Muscle of leg (tissue), 3 donors: ENCODE measurements at regions not wholly inside any gene's neighbourhood (a gene's known extent, or its start where the extent isn't known, plus 50 kb on each side); places are given as distances from the start of the nearest gene placed in this dataset.
"Not testable (repeated sequence)": the region's sequence is repeated elsewhere in the genome, so short reads cannot be mapped to it uniquely, and the experiment has no call there.

Source experiments
- DNase-seq: peaks from one replicate; pipeline ENCODE4 v3.0.0; 2013
- H3K27ac ChIP-seq: one replicate; pipeline ENCODE4 v1.5.1; 2013; ENCODE audit warnings: mild to moderate bottlenecking, low read length, control low read depth
- H3K27me3 ChIP-seq: one replicate; pipeline ENCODE4 v1.6.1; 2013; ENCODE audit warnings: low read length; ENCODE audit not compliant: control insufficient read depth, insufficient read depth
- H3K36me3 ChIP-seq: one replicate; pipeline ENCODE4 v1.6.1; 2013; ENCODE audit warnings: low read length; ENCODE audit not compliant: control insufficient read depth, insufficient read depth
- H3K4me1 ChIP-seq: one replicate; pipeline ENCODE4 v1.6.1; 2013; ENCODE audit warnings: low read length; ENCODE audit not compliant: control insufficient read depth, insufficient read depth
- H3K4me3 ChIP-seq: one replicate; pipeline ENCODE4 v1.5.1; 2013; ENCODE audit warnings: low read length, control low read depth
- H3K9me3 ChIP-seq: replicated peaks from 2 replicates; pipeline ENCODE4 v1.6.1; 2013; ENCODE audit warnings: low read depth, low read length; ENCODE audit not compliant: control insufficient read depth
- WGBS: methylation state at CpG from one replicate; pipeline ENCODE4 v1.1.5; 2013; ENCODE audit warnings: missing lambda C conversion rate; ENCODE audit not compliant: insufficient coverage; 5-methylcytosine and 5-hydroxymethylcytosine counted together

GRCh38 chr15:96491700-96492644, 161.5 kb downstream of the NR2F2 start:
- H3K4me1 ChIP-seq, H3K36me3 ChIP-seq, H3K27ac ChIP-seq, DNase-seq, H3K9me3 ChIP-seq, H3K4me3 ChIP-seq, H3K27me3 ChIP-seq: not testable (repeated sequence)
- 90% methylated on average over 46 of the region's 58 CpGs for WGBS

GRCh38 chr15:96494505-96494904, 164.0 kb downstream of the NR2F2 start:
- Histone ChIP-seq H3K9me3 (no peaks in the 10 kb centered on the region), H3K4me1 (no peaks in the 10 kb centered on the region), H3K27ac (no peak overlapping the region), H3K4me3 (no peak overlapping the region), H3K36me3 (no peaks in the 10 kb centered on the region), H3K27me3 (no peaks in the 10 kb centered on the region)
- no peak for DNase-seq
- WGBS: 93% methylated on average over 3 of the region's 7 CpGs

- no peak for DNase-seq
- Histone ChIP-seq H3K27ac (no peak overlapping the region), H3K27me3 (no peaks in the 10 kb centered on the region), H3K9me3 (no peaks in the 10 kb centered on the region), H3K36me3 (no peaks in the 10 kb centered on the region), H3K4me3 (no peak overlapping the region), H3K4me1 (no peaks in the 10 kb centered on the region)
- 80% methylated on average over 3 of the region's 5 CpGs for WGBS
These were observed 164.9 kb downstream of the NR2F2 start for GRCh38 chr15:96495386-96495785.

GRCh38 chr15:96497951-96498350, 167.5 kb downstream of the NR2F2 start:
- no peaks in the 10 kb centered on the region for H3K9me3 ChIP-seq
- no peak overlapping the region for H3K27ac ChIP-seq
- no peak overlapping the region for H3K4me3 ChIP-seq
- no peak for DNase-seq
- 100% methylated on average over 4 of the region's 7 CpGs for WGBS
- no peaks in the 10 kb centered on the region for H3K36me3 ChIP-seq
- H3K27me3 ChIP-seq: no peaks in the 10 kb centered on the region
- H3K4me1 ChIP-seq: no peaks in the 10 kb centered on the region

- H3K27ac ChIP-seq: no peak overlapping the region
- H3K27me3 ChIP-seq: no peaks in the 10 kb centered on the region
- WGBS: 39% methylated on average over 4 of the region's 5 CpGs
- H3K4me1 ChIP-seq: no peaks in the 10 kb centered on the region
- H3K4me3 ChIP-seq: no peak overlapping the region
- DNase-seq: no peak
- no peaks in the 10 kb centered on the region for H3K9me3 ChIP-seq
- H3K36me3 ChIP-seq: no peaks in the 10 kb centered on the region
These were observed 170.0 kb downstream of the NR2F2 start for GRCh38 chr15:96500508-96500907.

GRCh38 chr15:96501362-96501761, 170.9 kb downstream of the NR2F2 start:
- 100% methylated on average over 1 of the region's 1 CpG for WGBS
- H3K36me3 ChIP-seq: no peaks in the 10 kb centered on the region
- no peak overlapping the region for H3K27ac ChIP-seq
- H3K9me3 ChIP-seq: no peaks in the 10 kb centered on the region
- no peak for DNase-seq
- no peaks in the 10 kb centered on the region for H3K4me1 ChIP-seq
- no peak overlapping the region for H3K4me3 ChIP-seq
- H3K27me3 ChIP-seq: no peaks in the 10 kb centered on the region

- Histone ChIP-seq H3K36me3 (no peaks in the 10 kb centered on the region), H3K9me3 (no peaks in the 10 kb centered on the region), H3K4me1 (no peaks in the 10 kb centered on the region), H3K27ac (no peak overlapping the region), H3K27me3 (no peaks in the 10 kb centered on the region), H3K4me3 (no peak overlapping the region)
- 89% methylated on average over 1 of the region's 4 CpGs for WGBS
- DNase-seq: no peak
These were observed 171.7 kb downstream of the NR2F2 start for GRCh38 chr15:96502196-96502595.

- no peak for DNase-seq
- H3K27ac ChIP-seq: no peak overlapping the region
- no peaks in the 10 kb centered on the region for H3K27me3 ChIP-seq
- 70% methylated on average over 2 of the region's 7 CpGs for whole genome bisulfite sequencing
- no peaks in the 10 kb centered on the region for H3K4me1 ChIP-seq
- no peak overlapping the region for H3K4me3 ChIP-seq
- H3K36me3 ChIP-seq: no peaks in the 10 kb centered on the region
- no peaks in the 10 kb centered on the region for H3K9me3 ChIP-seq
These were observed 172.8 kb downstream of the NR2F2 start for GRCh38 chr15:96503276-96503675.

- H3K27ac ChIP-seq: no peak overlapping the region
- no peaks in the 10 kb centered on the region for H3K27me3 ChIP-seq
These were observed 173.9 kb downstream of the NR2F2 start for GRCh38 chr15:96504371-96504770.

GRCh38 chr15:96505014-96505413, 174.5 kb downstream of the NR2F2 start:
- H3K27ac ChIP-seq: no peak overlapping the region
- WGBS: no CpG with 5 or more reads among the region's 4 CpGs
- DNase-seq: no peak
- no peaks in the 10 kb centered on the region for H3K27me3 ChIP-seq
- H3K36me3 ChIP-seq: no peaks in the 10 kb centered on the region
- no peak overlapping the region for H3K4me3 ChIP-seq
- no peaks in the 10 kb centered on the region for H3K4me1 ChIP-seq
- H3K9me3 ChIP-seq: no peaks in the 10 kb centered on the region

More at GRCh38 chr15:96504371-96504770, 173.9 kb downstream of the NR2F2 start:
- no peak for DNase-seq
- H3K4me1 ChIP-seq: no peaks in the 10 kb centered on the region
- WGBS: 72% methylated on average over 2 of the region's 4 CpGs
- no peak overlapping the region for H3K4me3 ChIP-seq
- H3K36me3 ChIP-seq: no peaks in the 10 kb centered on the region
- H3K9me3 ChIP-seq: no peaks in the 10 kb centered on the region
